GM19351 (cell line): ENCODE measurements at regions not wholly inside any gene's neighbourhood (a gene's known extent, or its start where the extent isn't known, plus 50 kb on each side); places are given as distances from the start of the nearest gene placed in this dataset.
A peak's percentile ranks its signal among the peaks of the same experiment; 100 is the strongest.
"Not testable (repeated sequence)": the region's sequence is repeated elsewhere in the genome, so short reads cannot be mapped to it uniquely, and the experiment has no call there.

ENCODE experiments used
- ATAC-seq: cut with Tn5 transposase; IDR thresholded peaks from one replicate; pipeline ENCODE4 v1.9.1; 2021; ENCODE audit warnings: mild to moderate bottlenecking, moderate library complexity; ENCODE audit not compliant: unreplicated experiment

DNA sequence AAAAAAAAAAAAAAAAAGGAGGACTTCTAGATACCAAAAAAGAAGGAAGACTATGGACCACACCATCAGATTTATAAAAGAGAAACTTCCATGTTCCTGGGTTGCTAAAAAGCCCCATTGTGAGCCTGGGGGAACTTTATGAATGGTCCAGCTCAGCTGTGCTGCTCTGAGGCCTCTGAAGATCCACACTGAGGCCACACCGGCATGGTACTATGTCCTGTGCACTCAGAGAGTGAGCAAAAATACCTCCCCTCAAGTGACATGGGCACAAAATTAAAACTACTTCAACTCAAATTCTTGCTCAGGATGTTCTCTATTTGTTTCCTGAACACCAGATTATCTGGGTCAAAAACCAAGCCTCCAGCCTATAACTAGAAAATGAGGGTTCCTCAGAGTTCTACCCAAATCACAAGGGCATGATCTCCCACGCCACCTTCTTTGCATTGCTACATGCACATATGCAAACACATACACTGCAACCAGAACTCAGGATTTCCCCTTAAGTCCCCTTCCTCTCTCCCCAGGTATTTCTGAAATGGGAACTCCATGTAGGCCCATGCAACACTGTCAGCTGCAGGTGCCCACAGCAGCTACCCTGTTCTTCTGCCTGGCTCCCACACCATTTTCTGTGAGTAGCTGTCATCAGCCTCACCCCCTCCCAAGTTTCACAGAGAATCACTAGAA lies 94.4 kb downstream of the SH3GLB1 start:
- ATAC-seq, result peak; percentile 44

DNA sequence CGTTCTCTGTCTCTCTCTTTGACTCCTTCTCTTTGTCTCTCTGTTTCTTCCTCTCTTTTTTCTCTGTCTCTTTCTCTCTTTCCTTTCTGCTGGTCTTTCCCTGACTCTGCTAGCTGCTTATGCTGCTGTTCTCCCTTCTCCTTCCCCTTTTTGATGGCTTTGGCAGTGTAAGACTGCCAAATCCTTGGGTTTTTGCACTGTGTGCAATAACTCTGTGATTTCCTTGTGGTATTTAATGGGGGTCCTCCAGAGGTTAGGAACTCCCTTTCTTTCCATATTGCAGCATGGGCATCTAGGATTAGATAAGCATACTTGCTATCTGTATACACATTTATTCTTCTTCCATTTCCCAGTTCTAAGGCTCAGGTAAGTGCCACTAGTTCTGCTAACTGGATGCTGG lies 99.3 kb downstream of the SH3GLB1 start:
- ATAC-seq, result not testable (repeated sequence)

DNA sequence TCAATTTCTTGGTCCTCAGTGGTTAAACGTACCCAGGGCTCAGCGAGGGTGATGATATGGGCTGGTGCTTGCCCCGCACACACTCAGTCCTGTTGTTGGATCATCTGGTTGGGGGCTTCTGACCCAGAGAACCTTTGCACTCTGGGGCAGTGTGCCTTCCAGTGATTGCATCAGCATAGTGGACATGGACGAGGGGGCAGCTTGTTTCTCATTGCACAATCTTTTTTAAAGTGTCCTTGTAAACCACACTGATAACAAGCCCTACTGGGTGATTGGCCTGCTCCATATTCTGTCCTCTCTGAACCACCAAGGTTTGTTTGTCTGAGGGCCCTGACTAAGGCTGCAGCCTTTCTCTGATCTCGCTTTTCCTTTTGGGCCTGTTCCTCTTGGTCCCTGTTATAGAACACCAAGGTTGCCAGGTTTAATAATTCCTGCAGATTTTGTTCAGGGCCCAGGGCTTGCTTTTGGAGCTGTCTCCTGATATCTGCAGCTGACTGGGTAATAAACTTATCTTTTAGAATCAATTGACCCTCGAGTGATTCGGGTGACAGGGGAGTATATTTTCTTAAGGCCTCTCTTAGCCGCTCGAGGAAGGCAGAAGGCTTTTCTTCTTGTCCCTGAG lies 101.6 kb downstream of the SH3GLB1 start:
- ATAC-seq, result not testable (repeated sequence)

DNA sequence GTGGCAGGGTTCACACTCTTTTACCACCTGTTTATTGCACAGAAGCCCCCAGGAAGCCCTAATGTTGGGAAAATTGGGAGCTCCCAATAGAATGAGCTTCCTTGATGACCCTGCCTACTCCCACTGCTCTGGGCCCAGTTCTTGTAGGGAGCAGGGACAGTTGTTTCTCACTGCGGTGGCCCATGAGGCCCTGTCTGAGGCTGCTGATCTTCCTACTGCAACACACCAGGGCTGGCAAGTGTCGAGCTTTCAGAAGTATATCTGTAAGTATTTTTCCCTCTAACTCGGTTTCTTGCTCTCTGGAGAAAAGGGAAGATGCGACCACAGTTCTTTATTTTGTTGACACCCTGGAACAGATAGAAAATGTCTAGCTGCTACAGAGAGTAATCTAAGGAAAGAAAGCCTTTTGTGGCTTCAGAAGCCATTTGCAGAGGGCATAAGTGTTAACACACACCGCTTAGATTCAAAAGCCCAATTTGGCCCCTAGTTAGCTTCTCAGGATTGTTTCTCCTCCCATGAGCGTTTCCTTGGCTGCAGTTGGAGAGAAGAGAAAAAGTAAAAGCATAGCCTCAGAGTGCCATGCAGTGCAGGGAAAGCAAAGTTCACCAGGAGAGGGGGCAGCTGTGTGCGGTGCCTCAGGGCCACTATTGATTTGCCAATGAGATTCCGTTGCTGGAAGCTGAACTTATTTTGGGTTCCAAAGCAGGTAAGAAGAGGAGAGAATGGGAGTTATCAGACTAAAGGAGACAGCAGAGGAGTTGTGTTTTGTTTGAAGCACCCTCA lies 102.6 kb downstream of the SELENOF start:
- no peak for ATAC-seq

DNA sequence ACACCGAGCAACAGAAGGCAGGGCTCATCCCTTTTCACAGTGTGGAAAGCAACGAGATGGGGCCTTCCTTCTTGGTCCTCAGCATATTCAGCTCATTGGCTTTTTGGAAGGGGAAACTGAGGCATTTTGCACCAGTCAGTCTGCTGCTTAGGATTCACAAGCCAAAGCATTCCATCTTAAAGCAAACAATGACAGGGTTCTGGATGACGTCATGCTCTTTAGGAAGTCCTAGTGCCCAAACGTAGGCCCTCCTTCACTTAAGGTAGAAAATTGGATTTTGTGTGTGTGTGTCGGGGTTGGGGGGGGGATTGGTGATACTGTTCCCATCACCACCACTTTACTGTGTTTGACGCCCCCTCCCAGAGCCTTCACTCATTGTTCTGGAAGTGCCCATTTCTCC lies 101.6 kb downstream of the SELENOF start:
- no peak for ATAC-seq
